Keratinocyte (primary cell): ENCODE measurements at regions not wholly inside any gene's neighbourhood (a gene's known extent, or its start where the extent isn't known, plus 50 kb on each side); places are given as distances from the start of the nearest gene placed in this dataset.

Source experiments
- DNase-seq: peaks from one replicate; pipeline ENCODE4 v3.0.0-alpha.2; 2011; ENCODE audit warnings: low read depth, missing footprints, low spot score
- FAIRE-seq: peaks from 2 replicates; lab custom pipeline; 2011; peaks lifted over from hg19 to GRCh38; lab: Jason Lieb, UNC
- H2AFZ ChIP-seq: 2 replicates; pipeline ENCODE4 v1.6.0; 2012; ENCODE audit warnings: low read length, control low read depth, inconsistent platforms; ENCODE audit not compliant: control insufficient read depth
- H3K27ac ChIP-seq: 2 replicates; pipeline ENCODE4 v1.5.1; 2011; ENCODE audit warnings: low read length; ENCODE audit not compliant: control insufficient read depth, insufficient read depth
- H3K27me3 ChIP-seq: 3 replicates; pipeline ENCODE4 v1.6.0; 2011; ENCODE audit warnings: low read length; ENCODE audit not compliant: control insufficient read depth, insufficient read depth; ENCODE audit errors: extremely low read depth
- H3K36me3 ChIP-seq, 2 experiments: 2 replicates in 1 of 2; 3 replicates in 1 of 2; pipeline ENCODE4 v1.5.1; 2011; ENCODE audit warnings: low read length in 2 of 2, mild to moderate bottlenecking in 1 of 2; ENCODE audit not compliant: control insufficient read depth in 2 of 2, insufficient read depth in 2 of 2; ENCODE audit errors: extremely low read depth in 1 of 2
- H3K4me1 ChIP-seq: 3 replicates; pipeline ENCODE4 v1.5.1; 2011; ENCODE audit warnings: low read length; ENCODE audit not compliant: control insufficient read depth, insufficient read depth; ENCODE audit errors: extremely low read depth
- H3K4me2 ChIP-seq: 3 replicates; pipeline ENCODE4 v1.6.0; 2011; ENCODE audit warnings: low read depth, low read length; ENCODE audit not compliant: control insufficient read depth, insufficient read depth; ENCODE audit errors: extremely low read depth
- H3K4me3 ChIP-seq, 3 experiments: fragments of 200-600 bp in 1 of 3; sonication (generic) in 1 of 3; 2 replicates in 2 of 3; 3 replicates in 1 of 3; pipeline ENCODE4 v1.5.1; 2011 to 2016; ENCODE audit warnings: low read length in 3 of 3, mild to moderate bottlenecking in 3 of 3, control low read depth in 2 of 3, inconsistent platforms in 1 of 3, low read depth in 1 of 3, mixed read lengths in 1 of 3, mixed run types in 1 of 3, moderate library complexity in 1 of 3; ENCODE audit not compliant: control insufficient read depth in 2 of 3, insufficient read depth in 2 of 3; ENCODE audit errors: extremely low read depth in 1 of 3
- H3K79me2 ChIP-seq: 2 replicates; pipeline ENCODE4 v1.6.0; 2012; ENCODE audit warnings: low read length; ENCODE audit not compliant: control insufficient read depth, insufficient read depth
- H3K9ac ChIP-seq: 3 replicates; pipeline ENCODE4 v1.6.0; 2011; ENCODE audit warnings: low read length; ENCODE audit not compliant: control insufficient read depth, insufficient read depth; ENCODE audit errors: extremely low read depth
- H3K9me1 ChIP-seq: 3 replicates; pipeline ENCODE4 v1.6.0; 2011; ENCODE audit warnings: low read length; ENCODE audit not compliant: control insufficient read depth, insufficient read depth; ENCODE audit errors: extremely low read depth
- H3K9me3 ChIP-seq: 2 replicates; pipeline ENCODE4 v1.5.1; 2012; ENCODE audit warnings: low read depth, low read length; ENCODE audit not compliant: control insufficient read depth
- H4K20me1 ChIP-seq: 3 replicates; pipeline ENCODE4 v1.6.0; 2011; ENCODE audit warnings: low read length; ENCODE audit not compliant: control insufficient read depth, insufficient read depth; ENCODE audit errors: extremely low read depth
- EZH2 ChIP-seq: IDR thresholded peaks from one replicate; pipeline ENCODE4 v1.6.1; 2012; ENCODE audit warnings: inconsistent platforms, mild to moderate bottlenecking, low read length, moderate library complexity
- dilution Hi-C: fragments of 300-500 bp; cut with MboI; formaldehyde crosslinking; loops from one replicate; pipeline ENCODE4 v1.7.0; 2020; ENCODE audit warnings: low sequenced_read_pairs; ENCODE audit not compliant: extremely low pct_ligation_motif_present
- TF ChIP-seq, protein P1 (sequence below), 3 experiments: IDR thresholded peaks in 1 of 3; conservative IDR thresholded peaks in 1 of 3; optimal IDR thresholded peaks in 1 of 3; 2 replicates in 2 of 3; 3 replicates in 1 of 3; pipeline versions ENCODE3 to v1.5.1; 2011; ENCODE audit warnings: low read length in 3 of 3, mild to moderate bottlenecking in 3 of 3, moderate library complexity in 2 of 3, control low read depth in 1 of 3, inconsistent platforms in 1 of 3; ENCODE audit not compliant: insufficient read depth in 2 of 3; ENCODE audit errors: extremely low read depth in 1 of 3

DNA sequence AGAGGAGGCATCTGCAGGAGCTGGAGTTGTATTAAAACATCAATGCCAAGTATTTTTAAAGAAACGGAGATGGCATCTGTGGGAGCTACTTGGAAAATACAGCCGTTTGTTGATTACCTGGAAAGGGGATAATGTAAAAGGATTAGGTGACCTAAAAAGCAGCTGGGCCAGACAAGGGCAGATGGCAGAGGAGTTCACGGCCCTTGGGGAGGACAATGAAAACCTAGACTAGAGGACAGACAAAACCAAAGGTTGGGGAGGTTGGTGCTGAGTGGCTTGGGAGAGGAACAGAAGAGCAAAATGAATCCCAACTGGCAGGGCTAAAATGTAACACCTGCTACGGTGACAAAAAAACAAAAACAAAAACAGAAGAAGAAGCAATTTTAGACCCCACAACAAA is 260.5 kb upstream of the JARID2 start:
- TF ChIP-seq, protein P1, sequence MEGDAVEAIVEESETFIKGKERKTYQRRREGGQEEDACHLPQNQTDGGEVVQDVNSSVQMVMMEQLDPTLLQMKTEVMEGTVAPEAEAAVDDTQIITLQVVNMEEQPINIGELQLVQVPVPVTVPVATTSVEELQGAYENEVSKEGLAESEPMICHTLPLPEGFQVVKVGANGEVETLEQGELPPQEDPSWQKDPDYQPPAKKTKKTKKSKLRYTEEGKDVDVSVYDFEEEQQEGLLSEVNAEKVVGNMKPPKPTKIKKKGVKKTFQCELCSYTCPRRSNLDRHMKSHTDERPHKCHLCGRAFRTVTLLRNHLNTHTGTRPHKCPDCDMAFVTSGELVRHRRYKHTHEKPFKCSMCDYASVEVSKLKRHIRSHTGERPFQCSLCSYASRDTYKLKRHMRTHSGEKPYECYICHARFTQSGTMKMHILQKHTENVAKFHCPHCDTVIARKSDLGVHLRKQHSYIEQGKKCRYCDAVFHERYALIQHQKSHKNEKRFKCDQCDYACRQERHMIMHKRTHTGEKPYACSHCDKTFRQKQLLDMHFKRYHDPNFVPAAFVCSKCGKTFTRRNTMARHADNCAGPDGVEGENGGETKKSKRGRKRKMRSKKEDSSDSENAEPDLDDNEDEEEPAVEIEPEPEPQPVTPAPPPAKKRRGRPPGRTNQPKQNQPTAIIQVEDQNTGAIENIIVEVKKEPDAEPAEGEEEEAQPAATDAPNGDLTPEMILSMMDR (optimal IDR thresholded peaks at IDR 0.05 in 1 of 3, IDR thresholded peaks at IDR 0.05 in 1 of 3, conservative IDR thresholded peaks at IDR 0.05 in 1 of 3; ENCODE audit: extremely low read depth in 1 of 3, insufficient read depth in 2 of 3, low read length in 3 of 3): no peak
- no peak for TF ChIP-seq EZH2
- Histone ChIP-seq H3K4me3 (no peak overlapping the region), H3K4me2 (no peak overlapping the region), H3K27me3 (no peaks in the 10 kb centered on the region), H3K27ac (no peak overlapping the region), H3K36me3 (no peaks in the 10 kb centered on the region), H3K9me1 (no peaks in the 10 kb centered on the region), H2AFZ (no peak overlapping the region), H4K20me1 (no peaks in the 10 kb centered on the region), H3K9ac (no peak overlapping the region), H3K9me3 (no peaks in the 10 kb centered on the region), H3K4me1 (peaks cover 3% of the 10 kb centered on the region), H3K79me2 (no peaks in the 10 kb centered on the region)
- FAIRE-seq (no peak), DNase-seq (no peak)
- dilution Hi-C loops: no loop called here

DNA sequence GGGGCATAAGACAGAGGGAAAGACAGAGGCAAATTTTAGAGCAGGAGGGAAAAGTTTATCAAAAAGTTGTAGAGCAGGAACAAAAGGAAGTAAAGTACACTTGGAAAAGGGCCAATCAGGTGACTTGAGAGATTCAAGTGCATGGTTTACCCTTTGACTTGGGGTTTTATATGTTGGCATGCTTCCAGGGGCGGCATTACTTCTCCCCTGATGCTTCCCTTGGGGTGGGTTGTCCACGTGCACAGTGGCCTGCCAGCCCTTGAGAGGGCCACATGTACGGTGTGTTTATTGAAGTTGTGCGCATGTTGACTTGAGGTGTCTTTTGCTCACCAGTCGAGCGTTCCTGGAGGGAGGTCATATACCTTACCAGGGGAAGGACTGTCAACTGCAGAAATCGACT is 259.5 kb upstream of the JARID2 start:
- dilution Hi-C loops: no loop called here
- DNase-seq: no peak

More for the DNA sequence above, 259.5 kb upstream of the JARID2 start:
- Histone ChIP-seq H3K9me1 (no peaks in the 10 kb centered on the region), H3K79me2 (no peaks in the 10 kb centered on the region), H3K9me3 (no peaks in the 10 kb centered on the region), H3K36me3 (no peaks in the 10 kb centered on the region), H3K4me2 (no peak overlapping the region), H3K27me3 (no peaks in the 10 kb centered on the region), H3K9ac (no peak overlapping the region), H3K4me1 (peaks cover 3% of the 10 kb centered on the region), H3K27ac (no peak overlapping the region), H2AFZ (no peak overlapping the region), H4K20me1 (no peaks in the 10 kb centered on the region), H3K4me3 (no peak overlapping the region)
- FAIRE-seq: no peak
- TF ChIP-seq, protein P1 (optimal IDR thresholded peaks at IDR 0.05 in 1 of 3, IDR thresholded peaks at IDR 0.05 in 1 of 3, conservative IDR thresholded peaks at IDR 0.05 in 1 of 3; ENCODE audit: extremely low read depth in 1 of 3, insufficient read depth in 2 of 3, low read length in 3 of 3): no peak
- no peak for TF ChIP-seq EZH2
